ENCODE measurements at regions not wholly inside any gene's neighbourhood (a gene's known extent, or its start where the extent isn't known, plus 50 kb on each side); places are given as distances from the start of the nearest gene placed in this dataset.

DNA sequence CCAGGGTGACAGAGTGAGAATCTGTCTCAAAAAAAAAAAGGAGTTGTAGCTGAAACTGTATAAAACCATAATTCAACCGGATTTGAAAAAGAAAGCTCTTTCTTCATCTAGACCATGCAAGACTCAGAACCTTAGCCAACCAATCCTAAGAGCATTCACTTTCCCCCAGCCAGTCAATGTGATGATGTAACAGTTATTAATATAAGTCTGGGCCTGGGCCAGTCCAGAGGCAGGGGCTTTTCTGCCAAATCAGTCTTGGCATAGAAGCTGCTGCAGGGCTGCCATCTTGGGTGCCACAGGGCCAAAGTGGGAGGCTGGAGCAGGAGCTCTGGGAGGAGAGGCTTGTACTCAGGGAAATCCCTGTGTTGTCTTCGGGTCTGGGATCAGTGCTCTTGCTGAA is 288.4 kb downstream of the CLIC5 start:
- Mint-ChIP-seq H3K4me1 (ENCODE audit: unreplicated experiment) (peaks cover 14% of the 10 kb centered on the region), H3K27me3 (ENCODE audit: unreplicated experiment) (no peaks in the 10 kb centered on the region), H3K36me3 (ENCODE audit: unreplicated experiment) (no peaks in the 10 kb centered on the region), H3K9me3 (ENCODE audit: unreplicated experiment) (no peaks in the 10 kb centered on the region), H3K27ac (ENCODE audit: unreplicated experiment) (no peak overlapping the region), H3K4me3 (ENCODE audit: unreplicated experiment) (no peak overlapping the region)
- DNase-seq (ENCODE audit: extremely low spot score, unreplicated experiment) = no peak
- no peak for TF ChIP-seq CTCF (IDR thresholded peaks at IDR 0.05)

DNA sequence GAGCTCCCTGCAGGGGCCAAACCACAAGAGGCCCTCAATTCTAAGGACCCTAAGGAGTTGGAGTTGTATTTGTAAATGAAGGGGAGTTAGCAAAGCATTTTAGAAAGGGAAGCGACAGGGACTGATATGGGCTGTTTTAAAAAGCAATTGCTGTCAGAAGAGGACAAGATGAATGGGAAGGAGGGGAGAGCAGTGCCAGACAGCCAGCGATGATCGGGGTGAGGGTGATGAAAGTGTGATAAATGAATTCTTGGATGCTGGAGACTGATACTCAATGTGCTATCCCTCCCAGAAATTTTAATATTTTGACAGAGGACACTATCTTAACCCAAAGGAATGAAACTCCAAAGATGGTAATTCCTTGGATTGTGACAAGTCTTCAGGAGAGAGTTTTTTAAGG is 289.2 kb downstream of the CLIC5 start:
- H3K27me3 Mint-ChIP-seq (ENCODE audit: unreplicated experiment) = no peaks in the 10 kb centered on the region
- H3K4me3 Mint-ChIP-seq (ENCODE audit: unreplicated experiment) = no peak overlapping the region
- H3K9me3 Mint-ChIP-seq (ENCODE audit: unreplicated experiment) = no peaks in the 10 kb centered on the region
- H3K36me3 Mint-ChIP-seq (ENCODE audit: unreplicated experiment) = no peaks in the 10 kb centered on the region
- no peak for TF ChIP-seq CTCF (IDR thresholded peaks at IDR 0.05)
- no peak overlapping the region for H3K27ac Mint-ChIP-seq (ENCODE audit: unreplicated experiment)
- H3K4me1 Mint-ChIP-seq (ENCODE audit: unreplicated experiment) = peaks cover 14% of the 10 kb centered on the region
- no peak for DNase-seq (ENCODE audit: extremely low spot score, unreplicated experiment)

DNA sequence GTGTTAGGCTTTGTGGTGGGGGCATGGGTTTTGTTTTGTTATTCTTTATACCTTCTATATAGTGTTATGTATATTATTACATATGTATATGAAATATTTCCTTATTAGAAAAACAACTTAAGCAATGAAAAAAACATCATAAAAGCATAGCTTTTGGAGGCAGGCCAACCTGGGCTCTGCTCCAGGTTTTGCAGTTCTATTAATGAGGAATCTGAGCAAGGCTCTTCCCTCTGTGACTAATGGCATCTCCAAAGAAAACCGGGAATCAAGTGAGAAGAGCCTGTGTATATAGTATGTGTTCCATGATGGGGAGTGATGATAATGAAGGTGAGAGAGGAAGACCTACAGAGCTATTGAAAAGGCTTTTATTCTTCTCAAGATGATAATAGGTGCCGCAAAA is 291.1 kb downstream of the CLIC5 start:
- no peak overlapping the region for H3K27ac Mint-ChIP-seq (ENCODE audit: unreplicated experiment)
- DNase-seq (ENCODE audit: extremely low spot score, unreplicated experiment) = no peak
- H3K36me3 Mint-ChIP-seq (ENCODE audit: unreplicated experiment) = no peaks in the 10 kb centered on the region
- no peaks in the 10 kb centered on the region for H3K27me3 Mint-ChIP-seq (ENCODE audit: unreplicated experiment)
- H3K9me3 Mint-ChIP-seq (ENCODE audit: unreplicated experiment) = no peaks in the 10 kb centered on the region
- no peak overlapping the region for H3K4me3 Mint-ChIP-seq (ENCODE audit: unreplicated experiment)
- peaks cover 14% of the 10 kb centered on the region for H3K4me1 Mint-ChIP-seq (ENCODE audit: unreplicated experiment)
- no peak for TF ChIP-seq CTCF (IDR thresholded peaks at IDR 0.05)

GRCh38 chr6:45724027-45724426 is 291.6 kb downstream of the CLIC5 start:
- Mint-ChIP-seq H3K4me1 (ENCODE audit: unreplicated experiment) (peaks cover 14% of the 10 kb centered on the region), H3K4me3 (ENCODE audit: unreplicated experiment) (no peak overlapping the region), H3K9me3 (ENCODE audit: unreplicated experiment) (no peaks in the 10 kb centered on the region), H3K36me3 (ENCODE audit: unreplicated experiment) (no peaks in the 10 kb centered on the region), H3K27me3 (ENCODE audit: unreplicated experiment) (no peaks in the 10 kb centered on the region), H3K27ac (ENCODE audit: unreplicated experiment) (no peak overlapping the region)
- no peak for TF ChIP-seq CTCF (IDR thresholded peaks at IDR 0.05)
- no peak for DNase-seq (ENCODE audit: extremely low spot score, unreplicated experiment)

DNA sequence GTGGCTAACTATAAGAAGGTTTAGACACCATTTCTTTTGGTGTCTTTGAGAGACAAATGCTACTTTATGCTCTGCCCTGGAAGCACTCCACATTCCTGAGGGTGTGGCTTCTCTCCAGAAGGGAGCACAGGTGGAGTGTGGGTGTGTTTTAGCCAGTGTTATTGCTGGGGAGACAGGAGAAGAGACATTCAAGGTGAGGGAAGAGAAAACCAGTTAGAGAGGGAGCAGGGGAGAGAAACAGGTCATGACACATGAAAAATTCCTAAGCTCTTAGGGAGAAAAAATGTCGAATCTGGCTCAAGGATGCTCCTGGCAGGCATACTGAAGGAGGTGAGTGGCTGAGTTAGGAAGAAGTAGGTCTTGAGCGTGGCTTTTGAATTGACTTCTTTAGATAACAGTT is 292.8 kb downstream of the CLIC5 start:
- no peaks in the 10 kb centered on the region for H3K36me3 Mint-ChIP-seq (ENCODE audit: unreplicated experiment)
- no peak for DNase-seq (ENCODE audit: extremely low spot score, unreplicated experiment)
- no peak overlapping the region for H3K4me3 Mint-ChIP-seq (ENCODE audit: unreplicated experiment)
- H3K4me1 Mint-ChIP-seq (ENCODE audit: unreplicated experiment) = peaks cover 13% of the 10 kb centered on the region
- no peaks in the 10 kb centered on the region for H3K9me3 Mint-ChIP-seq (ENCODE audit: unreplicated experiment)
- TF ChIP-seq CTCF (IDR thresholded peaks at IDR 0.05) = no peak
- no peaks in the 10 kb centered on the region for H3K27me3 Mint-ChIP-seq (ENCODE audit: unreplicated experiment)
- H3K27ac Mint-ChIP-seq (ENCODE audit: unreplicated experiment) = no peak overlapping the region

Data from osteocyte (in vitro differentiated cells).